NCI-H2029 treated with DMSO at 0.1 percent for 48 hours (cell line): ENCODE measurements at regions not wholly inside any gene's neighbourhood (a gene's known extent, or its start where the extent isn't known, plus 50 kb on each side); places are given as distances from the start of the nearest gene placed in this dataset.

Experiments
- DNase-seq: peaks from one replicate; lab custom pipeline; 2025; lab: John Stamatoyannopoulos, UW

- DNase-seq = no peak
Measured at GRCh38 chr6:9523462-9523861, 891.4 kb downstream of the TFAP2A start.

GRCh38 chr6:9522101-9522500 lies 892.8 kb downstream of the TFAP2A start:
- DNase-seq = no peak

- no peak for DNase-seq
Measured at GRCh38 chr6:9521152-9521530, 893.7 kb downstream of the TFAP2A start.

- DNase-seq = no peak
Measured at GRCh38 chr6:9520417-9521151, 894.3 kb downstream of the TFAP2A start.

GRCh38 chr6:9518431-9518830 lies 896.4 kb downstream of the TFAP2A start:
- no peak for DNase-seq

GRCh38 chr6:9517806-9518205 lies 897.1 kb downstream of the TFAP2A start:
- no peak for DNase-seq

GRCh38 chr6:9515633-9516606 lies 899.0 kb downstream of the TFAP2A start:
- no peak for DNase-seq

GRCh38 chr6:9514146-9514545 lies 900.7 kb downstream of the TFAP2A start:
- no peak for DNase-seq

GRCh38 chr6:9511157-9511556 lies 903.7 kb downstream of the TFAP2A start:
- no peak for DNase-seq

GRCh38 chr6:9507136-9507895 lies 907.6 kb downstream of the TFAP2A start:
- DNase-seq = no peak

- peak; percentile 57 for DNase-seq
Measured at GRCh38 chr6:9504191-9504590, 910.7 kb downstream of the TFAP2A start.

- DNase-seq = no peak
Measured at GRCh38 chr6:9503111-9503761, 911.6 kb downstream of the TFAP2A start.

- no peak for DNase-seq
Measured at GRCh38 chr6:9499709-9500108, 915.2 kb downstream of the TFAP2A start.

GRCh38 chr6:9496837-9497236 lies 918.0 kb downstream of the TFAP2A start:
- no peak for DNase-seq

- DNase-seq = no peak
Measured at GRCh38 chr6:9494864-9495263, 920.0 kb downstream of the TFAP2A start.

- no peak for DNase-seq
Measured at GRCh38 chr6:9492790-9493189, 922.1 kb downstream of the TFAP2A start.

GRCh38 chr6:9487128-9487527 lies 927.7 kb downstream of the TFAP2A start:
- no peak for DNase-seq

GRCh38 chr6:9485992-9486391 lies 928.9 kb downstream of the TFAP2A start:
- DNase-seq = no peak

GRCh38 chr6:9484686-9485085 lies 930.2 kb downstream of the TFAP2A start:
- no peak for DNase-seq

- DNase-seq = no peak
Measured at GRCh38 chr6:9484091-9484490, 930.8 kb downstream of the TFAP2A start.

GRCh38 chr6:9482030-9482738 lies 932.7 kb downstream of the TFAP2A start:
- no peak for DNase-seq
